ENCODE measurements at regions not wholly inside any gene's neighbourhood (a gene's known extent, or its start where the extent isn't known, plus 50 kb on each side); places are given as distances from the start of the nearest gene placed in this dataset.

DNA sequence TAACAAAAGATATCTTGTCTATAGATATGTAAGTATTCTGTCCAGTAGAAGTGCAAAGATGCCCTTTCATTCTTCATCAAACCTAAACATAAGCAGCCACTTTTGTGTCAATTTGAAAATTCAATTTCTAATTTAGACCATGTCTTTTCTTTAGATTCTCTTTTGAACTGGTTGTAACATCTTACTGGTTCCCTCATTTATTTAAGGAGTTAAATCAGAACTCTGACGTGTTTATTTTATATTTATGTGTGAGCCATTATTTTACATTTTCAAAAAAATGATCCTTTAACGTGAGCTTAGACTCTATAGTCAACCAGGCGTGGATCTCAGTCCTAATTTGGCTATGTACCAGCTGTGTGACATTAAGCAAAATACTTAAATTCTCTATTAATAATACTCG is 74.0 kb upstream of the PHYHIPL start:
- no peak for DNase-seq (ENCODE audit: low read depth in 1 of 2, low spot score in 1 of 2)
- H3K4me2 ChIP-seq: no peak overlapping the region
- H3K27ac ChIP-seq: no peak overlapping the region
- 67% methylated on average over 4 of the region's 4 CpGs for WGBS (ENCODE audit: missing lambda C conversion rate)
- ChIA-PET CTCF (interaction anchor here (0.6 kb wide), 1 partner anchor 13 kb away, joined by 4 read pairs; no protein-coding TSS in a partner anchor), POLR2A (no interaction called here)
- FAIRE-seq: no peak
- no peak overlapping the region for H3K4me3 ChIP-seq
- TF ChIP-seq RFX5 (IDR thresholded peaks at IDR 0.05) (no peak), ZC3H11A (IDR thresholded peaks at IDR 0.05) (no peak), RCOR1 (IDR thresholded peaks at IDR 0.05; ENCODE audit: low read depth, low read length) (no peak), HOXA7 (CRISPR knock-in tag; IDR thresholded peaks at IDR 0.05) (no peak), CBX8 (IDR thresholded peaks at IDR 0.05) (no peak), CHD2 (IDR thresholded peaks at IDR 0.05; ENCODE audit: low read length, partially characterized antibody) (no peak), HDAC2 (IDR thresholded peaks at IDR 0.05) (no peak)
- 0 out of 3 replicates have a peak, but pooled peaks cover 3% of the 10 kb centered on the region for H3K4me1 ChIP-seq
- no peak for ATAC-seq
- no peaks in the 10 kb centered on the region for H3K9me3 ChIP-seq

DNA sequence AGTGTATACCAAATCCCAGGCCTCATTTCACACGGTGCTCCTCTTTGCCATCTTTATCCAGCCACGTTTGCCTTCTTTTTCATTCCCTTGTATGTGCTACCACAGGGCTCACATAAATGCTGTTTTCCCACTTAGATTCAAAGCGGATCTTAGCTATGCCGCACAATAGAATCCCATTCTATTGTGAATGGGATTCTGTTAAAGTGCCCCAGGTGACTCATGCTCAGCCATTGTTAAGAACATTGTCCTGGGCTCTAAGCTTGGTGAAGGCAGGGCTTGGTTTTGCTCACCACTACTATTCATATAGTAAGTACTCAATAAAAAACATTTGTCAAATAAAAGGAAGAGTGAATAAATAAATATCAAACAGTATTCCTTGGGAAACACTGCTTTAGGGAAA is 72.3 kb upstream of the PHYHIPL start:
- FAIRE-seq: peak; percentile 18
- no peak overlapping the region for H3K4me3 ChIP-seq
- POLR2A ChIA-PET: no interaction called here
- H3K4me2 ChIP-seq: no peak overlapping the region
- no peak for ATAC-seq
- no peaks in the 10 kb centered on the region for H3K9me3 ChIP-seq
- 80% methylated on average over 4 of the region's 4 CpGs for WGBS (ENCODE audit: missing lambda C conversion rate)
- no peak for DNase-seq (ENCODE audit: low read depth in 1 of 2, low spot score in 1 of 2)
- H3K4me1 ChIP-seq: peaks cover 9% of the 10 kb centered on the region
- no peak overlapping the region for H3K27ac ChIP-seq
- CTCF ChIA-PET: interaction anchor here (1.3 to 1.6 kb wide), 2 partner anchors 16 to 152 kb away, joined by 3 to 5 read pairs; no protein-coding TSS in a partner anchor
- TF ChIP-seq FOXS1 (CRISPR knock-in tag; IDR thresholded peaks at IDR 0.05) (no peak), RNF2 (IDR thresholded peaks at IDR 0.05; ENCODE audit: borderline replicate concordance, low read depth) (no peak), RAD21 (conservative IDR thresholded peaks at IDR 0.05 in 1 of 2, IDR thresholded peaks at IDR 0.05 in 1 of 2) (no peak), HOXB5 (CRISPR knock-in tag; IDR thresholded peaks at IDR 0.05) (no peak), POLR2AphosphoS2 (conservative IDR thresholded peaks at IDR 0.05; ENCODE audit: low read length) (no peak)
- TF ChIP-seq, protein P1, sequence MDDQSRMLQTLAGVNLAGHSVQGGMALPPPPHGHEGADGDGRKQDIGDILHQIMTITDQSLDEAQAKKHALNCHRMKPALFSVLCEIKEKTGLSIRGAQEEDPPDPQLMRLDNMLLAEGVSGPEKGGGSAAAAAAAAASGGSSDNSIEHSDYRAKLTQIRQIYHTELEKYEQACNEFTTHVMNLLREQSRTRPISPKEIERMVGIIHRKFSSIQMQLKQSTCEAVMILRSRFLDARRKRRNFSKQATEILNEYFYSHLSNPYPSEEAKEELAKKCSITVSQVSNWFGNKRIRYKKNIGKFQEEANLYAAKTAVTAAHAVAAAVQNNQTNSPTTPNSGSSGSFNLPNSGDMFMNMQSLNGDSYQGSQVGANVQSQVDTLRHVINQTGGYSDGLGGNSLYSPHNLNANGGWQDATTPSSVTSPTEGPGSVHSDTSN (IDR thresholded peaks at IDR 0.05): no peak

DNA sequence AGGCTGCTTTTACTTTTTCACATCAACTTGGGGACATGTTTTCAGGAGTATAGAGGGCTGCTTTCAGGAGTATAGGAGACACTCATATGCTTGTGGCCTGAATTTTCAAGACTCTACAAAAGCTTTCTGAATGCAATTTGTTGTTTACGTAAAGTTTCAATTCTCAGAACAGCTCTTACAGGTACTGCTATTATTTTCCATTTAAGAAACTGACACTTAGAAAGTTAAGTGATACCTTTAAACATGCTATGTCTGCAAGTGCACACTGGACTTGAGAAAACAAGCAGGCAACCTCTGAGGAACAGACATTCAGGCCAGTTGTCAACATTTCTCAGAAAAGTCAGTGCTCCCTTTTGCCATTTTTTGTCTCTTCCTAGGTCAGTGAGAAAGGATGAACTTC is 70.0 kb upstream of the PHYHIPL start:
- no peak for ATAC-seq
- Histone ChIP-seq H3K9me3 (no peaks in the 10 kb centered on the region), H3K4me1 (peaks cover 21% of the 10 kb centered on the region), H3K27ac (no peak overlapping the region), H3K4me3 (no peak overlapping the region), H3K4me2 (no peak overlapping the region)
- no peak for TF ChIP-seq GATA3 (IDR thresholded peaks at IDR 0.05; ENCODE audit: borderline replicate concordance)
- no peak for FAIRE-seq
- 95% methylated on average over 1 of the region's 1 CpG for WGBS (ENCODE audit: missing lambda C conversion rate)
- no peak for DNase-seq (ENCODE audit: low read depth in 1 of 2, low spot score in 1 of 2)
- POLR2A ChIA-PET: no interaction called here
- CTCF ChIA-PET: interaction anchor here (0.7 kb wide), 1 partner anchor 56 kb away, joined by 3 read pairs; no protein-coding TSS in a partner anchor

DNA sequence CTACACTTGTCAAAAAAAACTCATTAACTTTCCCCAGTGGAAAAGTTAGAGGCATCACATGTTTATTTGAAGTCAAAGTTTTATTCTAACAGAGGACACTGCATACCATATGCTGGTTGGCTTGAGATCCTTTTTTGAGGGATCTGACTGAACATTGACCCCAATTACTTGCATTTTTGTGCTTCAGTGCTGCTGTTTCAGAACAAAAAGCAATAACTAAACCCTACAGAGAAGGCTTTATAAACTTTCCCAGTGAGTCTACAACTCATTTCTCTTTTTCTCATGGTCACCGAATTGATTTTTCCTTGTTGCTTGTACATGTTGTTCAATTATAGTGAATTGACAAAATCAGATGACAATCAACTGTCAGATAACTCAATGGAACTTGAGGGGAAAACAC is 69.3 kb upstream of the PHYHIPL start:
- peaks cover 21% of the 10 kb centered on the region for H3K4me1 ChIP-seq
- ChIA-PET POLR2A (no interaction called here), CTCF (no interaction called here)
- 84% methylated on average over 1 of the region's 1 CpG for WGBS (ENCODE audit: missing lambda C conversion rate)
- no peaks in the 10 kb centered on the region for H3K9me3 ChIP-seq
- H3K27ac ChIP-seq: no peak overlapping the region
- H3K4me2 ChIP-seq: no peak overlapping the region
- H3K4me3 ChIP-seq: no peak overlapping the region
- TF ChIP-seq JUNB (IDR thresholded peaks at IDR 0.05) (no peak), CBX8 (IDR thresholded peaks at IDR 0.05) (no peak), HOXB13 (CRISPR knock-in tag; IDR thresholded peaks at IDR 0.05; ENCODE audit: low read depth) (no peak), GATA3 (IDR thresholded peaks at IDR 0.05; ENCODE audit: borderline replicate concordance) (no peak), RARB (CRISPR knock-in tag; IDR thresholded peaks at IDR 0.05) (no peak), NR3C1 (IDR thresholded peaks at IDR 0.05) (no peak), KDM5A (IDR thresholded peaks at IDR 0.05) (no peak), EHF (CRISPR knock-in tag; IDR thresholded peaks at IDR 0.05) (no peak), ZFP36 (IDR thresholded peaks at IDR 0.05; ENCODE audit: borderline replicate concordance, partially characterized antibody) (no peak), HEYL (CRISPR knock-in tag; IDR thresholded peaks at IDR 0.05) (no peak)
- TF ChIP-seq, protein P2, sequence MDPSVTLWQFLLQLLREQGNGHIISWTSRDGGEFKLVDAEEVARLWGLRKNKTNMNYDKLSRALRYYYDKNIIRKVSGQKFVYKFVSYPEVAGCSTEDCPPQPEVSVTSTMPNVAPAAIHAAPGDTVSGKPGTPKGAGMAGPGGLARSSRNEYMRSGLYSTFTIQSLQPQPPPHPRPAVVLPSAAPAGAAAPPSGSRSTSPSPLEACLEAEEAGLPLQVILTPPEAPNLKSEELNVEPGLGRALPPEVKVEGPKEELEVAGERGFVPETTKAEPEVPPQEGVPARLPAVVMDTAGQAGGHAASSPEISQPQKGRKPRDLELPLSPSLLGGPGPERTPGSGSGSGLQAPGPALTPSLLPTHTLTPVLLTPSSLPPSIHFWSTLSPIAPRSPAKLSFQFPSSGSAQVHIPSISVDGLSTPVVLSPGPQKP (IDR thresholded peaks at IDR 0.05; ENCODE audit: low read depth, low read length): no peak
- FAIRE-seq (no peak), ATAC-seq (no peak), DNase-seq (ENCODE audit: low read depth in 1 of 2, low spot score in 1 of 2) (no peak)
